WTC11 (cell line): ENCODE measurements at regions not wholly inside any gene's neighbourhood (a gene's known extent, or its start where the extent isn't known, plus 50 kb on each side); places are given as distances from the start of the nearest gene placed in this dataset.

Source experiments
- ATF3 ChIP-seq: sonication (generic); formaldehyde crosslinking; conservative IDR thresholded peaks from 2 replicates; pipeline ENCODE4 v1.8.1; 2022; ENCODE audit warnings: mild to moderate bottlenecking, missing genetic modification reagents
- CTCF ChIP-seq: fragments of 200-600 bp; IDR thresholded peaks from 2 replicates; pipeline ENCODE4 v1.8.0; 2022; ENCODE audit warnings: antibody characterized with exemption
- E2F1 ChIP-seq: sonication (generic); formaldehyde crosslinking; IDR thresholded peaks from 2 replicates; pipeline ENCODE4 v1.8.0; 2022; ENCODE audit warnings: mild to moderate bottlenecking, missing genetic modification reagents
- FOXP1 ChIP-seq: sonication (generic); formaldehyde crosslinking; IDR thresholded peaks from 2 replicates; pipeline ENCODE4 v1.8.0; 2022; ENCODE audit warnings: missing genetic modification reagents, mild to moderate bottlenecking, moderate library complexity, borderline replicate concordance
- GABPB1 ChIP-seq: sonication (generic); formaldehyde crosslinking; IDR thresholded peaks from 2 replicates; pipeline ENCODE4 v1.8.1; 2023; ENCODE audit warnings: mild to moderate bottlenecking, missing genetic modification reagents
- MAX ChIP-seq: sonication (generic); formaldehyde crosslinking; IDR thresholded peaks from 2 replicates; pipeline ENCODE4 v1.8.0; 2022; ENCODE audit warnings: mild to moderate bottlenecking, missing genetic modification reagents
- NFYB ChIP-seq: sonication (generic); formaldehyde crosslinking; conservative IDR thresholded peaks from 2 replicates; pipeline ENCODE4 v1.8.0; 2022; ENCODE audit warnings: low read depth, missing genetic modification reagents
- NR2C2 ChIP-seq: sonication (generic); formaldehyde crosslinking; IDR thresholded peaks from 2 replicates; pipeline ENCODE4 v1.8.0; 2022; ENCODE audit warnings: mild to moderate bottlenecking, missing genetic modification reagents
- PRDM15 ChIP-seq: sonication (generic); formaldehyde crosslinking; IDR thresholded peaks from 2 replicates; pipeline ENCODE4 v1.8.0; 2022; ENCODE audit warnings: missing genetic modification reagents
- PRRX2 ChIP-seq: fragments of 250-450 bp; sonication (Bioruptor Pico); IDR thresholded peaks from 2 replicates; pipeline ENCODE4 v1.8.0; 2021; ENCODE audit warnings: mild to moderate bottlenecking
- SP1 ChIP-seq: sonication (generic); formaldehyde crosslinking; conservative IDR thresholded peaks from 2 replicates; pipeline ENCODE4 v1.8.1; 2022; ENCODE audit warnings: missing genetic modification reagents
- TP53 ChIP-seq: sonication (generic); formaldehyde crosslinking; IDR thresholded peaks from 2 replicates; pipeline ENCODE4 v1.8.1; 2023; ENCODE audit warnings: mild to moderate bottlenecking, missing genetic modification reagents
- ZNF317 ChIP-seq: sonication (generic); formaldehyde crosslinking; IDR thresholded peaks from 2 replicates; pipeline ENCODE4 v1.8.1; 2023; ENCODE audit warnings: low read depth, mild to moderate bottlenecking, moderate library complexity, missing genetic modification reagents, borderline replicate concordance

- no peak for TF ChIP-seq NFYB (CRISPR knock-in tag)
- no peak for TF ChIP-seq NR2C2 (CRISPR knock-in tag)
- TF ChIP-seq ZNF317 (CRISPR knock-in tag) = no peak
- no peak for TF ChIP-seq CTCF
- TF ChIP-seq FOXP1 (CRISPR knock-in tag) = no peak
- no peak for TF ChIP-seq SP1 (CRISPR knock-in tag)
- TF ChIP-seq MAX (CRISPR knock-in tag) = no peak
- no peak for TF ChIP-seq ATF3 (CRISPR knock-in tag)
- no peak for TF ChIP-seq GABPB1 (CRISPR knock-in tag)
- TF ChIP-seq PRDM15 (CRISPR knock-in tag) = no peak
- no peak for TF ChIP-seq PRRX2
- no peak for TF ChIP-seq E2F1 (CRISPR knock-in tag)
- no peak for TF ChIP-seq TP53
These were observed 222.6 kb upstream of the FOXF1 start for GRCh38 chr16:86287664-86288201.
